GM03348 (cell line): ENCODE measurements at regions not wholly inside any gene's neighbourhood (a gene's known extent, or its start where the extent isn't known, plus 50 kb on each side); places are given as distances from the start of the nearest gene placed in this dataset.

Source experiments
- DNase-seq: peaks from one replicate; pipeline ENCODE4 v3.0.0; 2012; ENCODE audit warnings: low spot score

GRCh38 chr7:136251826-136252225 lies 274.7 kb upstream of the MTPN start:
- no peak for DNase-seq

- no peak for DNase-seq
Observed at GRCh38 chr7:136247211-136247610, 270.1 kb upstream of the MTPN start.

GRCh38 chr7:136245327-136246004 lies 268.3 kb upstream of the MTPN start:
- DNase-seq: no peak

- no peak for DNase-seq
Observed at GRCh38 chr7:136234040-136234439, 256.9 kb upstream of the MTPN start.

GRCh38 chr7:136230210-136230609 lies 253.1 kb upstream of the MTPN start:
- DNase-seq: no peak

- no peak for DNase-seq
Observed at GRCh38 chr7:136229790-136230189, 252.6 kb upstream of the MTPN start.

- DNase-seq: no peak
Observed at GRCh38 chr7:136228171-136228570, 251.0 kb upstream of the MTPN start.

GRCh38 chr7:136214356-136214755 lies 237.2 kb upstream of the MTPN start:
- no peak for DNase-seq

- DNase-seq: no peak
Observed at GRCh38 chr7:136213012-136213411, 235.9 kb upstream of the MTPN start.

GRCh38 chr7:136210664-136211063 lies 233.5 kb upstream of the MTPN start:
- DNase-seq: no peak

- DNase-seq: no peak
Observed at GRCh38 chr7:136210079-136210478, 232.9 kb upstream of the MTPN start.

GRCh38 chr7:136205956-136206355 lies 228.8 kb upstream of the MTPN start:
- no peak for DNase-seq

- DNase-seq: no peak
Observed at GRCh38 chr7:136198168-136198567, 221.0 kb upstream of the MTPN start.

- no peak for DNase-seq
Observed at GRCh38 chr7:136194878-136195277, 217.7 kb upstream of the MTPN start.

- DNase-seq: no peak
Observed at GRCh38 chr7:136193940-136194339, 216.8 kb upstream of the MTPN start.

GRCh38 chr7:136189506-136189998 lies 212.4 kb upstream of the MTPN start:
- no peak for DNase-seq

- DNase-seq: no peak
Observed at GRCh38 chr7:136186281-136186680, 209.1 kb upstream of the MTPN start.

- DNase-seq: no peak
Observed at GRCh38 chr7:136184719-136185118, 207.6 kb upstream of the MTPN start.

- DNase-seq: no peak
Observed at GRCh38 chr7:136183981-136184380, 206.8 kb upstream of the MTPN start.

GRCh38 chr7:136180984-136181383 lies 203.8 kb upstream of the MTPN start:
- no peak for DNase-seq

GRCh38 chr7:136179851-136180721 lies 202.9 kb upstream of the MTPN start:
- DNase-seq: no peak

GRCh38 chr7:136179154-136179553 lies 202.0 kb upstream of the MTPN start:
- DNase-seq: no peak

GRCh38 chr7:136174477-136175125 lies 197.4 kb upstream of the MTPN start:
- no peak for DNase-seq
